ENCODE measurements at regions not wholly inside any gene's neighbourhood (a gene's known extent, or its start where the extent isn't known, plus 50 kb on each side); places are given as distances from the start of the nearest gene placed in this dataset.

- TF ChIP-seq CTCF (IDR thresholded peaks at IDR 0.05; ENCODE audit: low read length): no peak
- TF ChIP-seq EZH2 (IDR thresholded peaks at IDR 0.05; ENCODE audit: borderline replicate concordance, low read length): no peak
Measured at GRCh38 chr6:96727144-96727543, 110.1 kb downstream of the GPR63 start.

Measured in OCI-LY1 (cell line).